Pancreas (tissue), 10 donors: ENCODE measurements at regions not wholly inside any gene's neighbourhood (a gene's known extent, or its start where the extent isn't known, plus 50 kb on each side); places are given as distances from the start of the nearest gene placed in this dataset.

Experiments
- ATAC-seq, 4 donors: fragments of 200-7000 bp; cut with Tn5 transposase; one replicate each; pipeline versions ENCODE4 v1.8.0 to v1.9.1; 2020; ENCODE audit warnings: mild to moderate bottlenecking in 4 of 4, moderate library complexity in 4 of 4
- DNase-seq, 6 donors: peaks; one replicate each; pipeline ENCODE4 v3.0.0-alpha.2; 2020
- FAIRE-seq: peaks from 2 replicates; lab custom pipeline; 2012; peaks lifted over from hg19 to GRCh38; lab: Jason Lieb, UNC
- H3K27ac ChIP-seq, 4 donors: fragments of 200-600 bp; sonication (generic); 1 replicate in 3 of 4; 2 replicates in 1 of 4; pipeline versions ENCODE4 v1.5.0 to v1.8.0; 2020
- H3K27me3 ChIP-seq, 4 donors: fragments of 200-600 bp; one replicate each; pipeline ENCODE4 v1.8.0; 2021
- H3K36me3 ChIP-seq, 3 donors: fragments of 200-600 bp; sonication (generic) in 1 of 3; one replicate each; pipeline versions ENCODE4 v1.5.0 to v1.8.0; 2020 to 2021
- H3K4me1 ChIP-seq, 3 donors: fragments of 200-600 bp; one replicate each; pipeline ENCODE4 v1.8.0; 2021
- H3K4me3 ChIP-seq, 4 donors: fragments of 200-600 bp; sonication (generic) in 2 of 4; one replicate each; pipeline versions ENCODE4 v1.5.0 to v1.8.0; 2020 to 2021
- H3K9me3 ChIP-seq, 4 donors: fragments of 200-600 bp; one replicate each; pipeline ENCODE4 v1.8.0; 2021
- WGBS, 2 donors: extraction: QIAGEN DNeasy Blood & Tissue Kit; methylation state at CpG; one replicate each; pipeline ENCODE4 v1.1.7; 2013; 5-methylcytosine and 5-hydroxymethylcytosine counted together
- intact Hi-C, 3 donors: fragments of 100-400 bp; cut with DNase I; formaldehyde crosslinking; loops; one replicate each; pipeline versions ENCODE4 v1.11.1 to v1.14.2; 2022
- TF ChIP-seq, protein P1 (sequence below), 4 donors: fragments of 200-600 bp; sonication (generic) in 3 of 4; IDR thresholded peaks; one replicate each; pipeline versions ENCODE4 v1.5.0 to v1.8.0; 2021; ENCODE audit warnings: antibody characterized with exemption in 4 of 4
- donor health status: healthy with polysubstance abuse.
- donor health status: DM: no; HTN: no; CAD: no; lungs with moderate emphysema.
- donor health status: DM: no; HTN: no; CAD: no.
- donor health status: control.
- donor health status: control.
- donor health status: Bipolar disorder and iron deficiency.
- donor health status: DM: yes; HTN: yes; CAD: no.
- donor health status: DM: no; HTN: no; CAD: no.
- donor health status: DM: no; HTN: no; CAD: no.
- donor health status: DM: yes; HTN: yes; CAD: no.

DNA sequence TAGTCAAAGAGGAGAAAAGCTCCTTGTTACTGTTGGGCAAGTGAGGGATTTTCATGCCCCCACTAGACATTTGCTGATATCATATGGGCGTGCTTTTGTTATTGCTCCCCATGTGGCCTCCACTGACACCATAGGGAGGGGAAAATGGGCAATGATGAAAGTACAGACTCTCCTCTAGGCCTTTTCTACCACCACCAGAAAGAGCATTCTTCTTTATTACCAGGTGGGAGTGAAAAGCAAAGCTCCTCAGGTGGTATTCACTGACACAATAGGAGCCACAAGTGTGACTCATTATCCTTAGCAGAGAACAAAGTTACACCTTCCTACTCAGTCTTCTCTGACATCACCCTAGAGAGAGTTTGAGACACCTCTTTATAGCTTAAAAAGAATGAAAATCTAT is 667.1 kb downstream of the LTN1 start:
- Histone ChIP-seq H3K27ac (no peak overlapping the region), H3K4me1 (no peaks in the 10 kb centered on the region), H3K4me3 (no peak overlapping the region), H3K9me3 (no peaks in the 10 kb centered on the region), H3K27me3 (no peaks in the 10 kb centered on the region), H3K36me3 (no peaks in the 10 kb centered on the region)
- intact Hi-C loops = no loop called here
- DNase-seq (no peak), FAIRE-seq (no peak), ATAC-seq (no peak)
- WGBS, 2 donors = 94 to 100% methylated on average over 1 of the region's 1 CpG
- TF ChIP-seq, protein P1, sequence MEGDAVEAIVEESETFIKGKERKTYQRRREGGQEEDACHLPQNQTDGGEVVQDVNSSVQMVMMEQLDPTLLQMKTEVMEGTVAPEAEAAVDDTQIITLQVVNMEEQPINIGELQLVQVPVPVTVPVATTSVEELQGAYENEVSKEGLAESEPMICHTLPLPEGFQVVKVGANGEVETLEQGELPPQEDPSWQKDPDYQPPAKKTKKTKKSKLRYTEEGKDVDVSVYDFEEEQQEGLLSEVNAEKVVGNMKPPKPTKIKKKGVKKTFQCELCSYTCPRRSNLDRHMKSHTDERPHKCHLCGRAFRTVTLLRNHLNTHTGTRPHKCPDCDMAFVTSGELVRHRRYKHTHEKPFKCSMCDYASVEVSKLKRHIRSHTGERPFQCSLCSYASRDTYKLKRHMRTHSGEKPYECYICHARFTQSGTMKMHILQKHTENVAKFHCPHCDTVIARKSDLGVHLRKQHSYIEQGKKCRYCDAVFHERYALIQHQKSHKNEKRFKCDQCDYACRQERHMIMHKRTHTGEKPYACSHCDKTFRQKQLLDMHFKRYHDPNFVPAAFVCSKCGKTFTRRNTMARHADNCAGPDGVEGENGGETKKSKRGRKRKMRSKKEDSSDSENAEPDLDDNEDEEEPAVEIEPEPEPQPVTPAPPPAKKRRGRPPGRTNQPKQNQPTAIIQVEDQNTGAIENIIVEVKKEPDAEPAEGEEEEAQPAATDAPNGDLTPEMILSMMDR (IDR thresholded peaks at IDR 0.05) = no peak

DNA sequence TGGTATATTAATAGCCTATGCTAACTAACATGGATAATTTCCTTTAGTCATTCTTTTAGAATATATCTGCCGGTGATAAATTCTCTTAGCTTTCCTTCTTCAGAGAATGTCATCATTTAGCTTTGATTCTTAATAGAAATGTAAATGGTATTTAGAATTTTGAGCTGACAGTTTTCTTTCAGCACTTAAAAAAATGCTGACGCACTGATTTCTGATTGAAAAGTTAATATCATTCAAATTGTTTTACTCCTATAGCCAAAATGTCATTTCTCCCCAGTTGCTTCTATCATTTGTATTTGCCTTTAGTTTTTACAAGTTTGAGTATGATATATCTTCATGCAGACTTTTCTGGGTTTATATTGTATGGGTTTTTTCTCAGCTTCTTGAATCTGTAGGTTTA is 668.0 kb downstream of the LTN1 start:
- ATAC-seq = no peak
- TF ChIP-seq, protein P1 (IDR thresholded peaks at IDR 0.05) = no peak
- Histone ChIP-seq H3K27me3 (no peaks in the 10 kb centered on the region), H3K36me3 (no peaks in the 10 kb centered on the region), H3K4me1 (no peaks in the 10 kb centered on the region), H3K9me3 (no peaks in the 10 kb centered on the region), H3K27ac (no peak overlapping the region), H3K4me3 (no peak overlapping the region)
- no peak for FAIRE-seq
- intact Hi-C loops = no loop called here
- no peak for DNase-seq
- WGBS, 2 donors = 95 to 96% methylated on average over 2 of the region's 2 CpGs

DNA sequence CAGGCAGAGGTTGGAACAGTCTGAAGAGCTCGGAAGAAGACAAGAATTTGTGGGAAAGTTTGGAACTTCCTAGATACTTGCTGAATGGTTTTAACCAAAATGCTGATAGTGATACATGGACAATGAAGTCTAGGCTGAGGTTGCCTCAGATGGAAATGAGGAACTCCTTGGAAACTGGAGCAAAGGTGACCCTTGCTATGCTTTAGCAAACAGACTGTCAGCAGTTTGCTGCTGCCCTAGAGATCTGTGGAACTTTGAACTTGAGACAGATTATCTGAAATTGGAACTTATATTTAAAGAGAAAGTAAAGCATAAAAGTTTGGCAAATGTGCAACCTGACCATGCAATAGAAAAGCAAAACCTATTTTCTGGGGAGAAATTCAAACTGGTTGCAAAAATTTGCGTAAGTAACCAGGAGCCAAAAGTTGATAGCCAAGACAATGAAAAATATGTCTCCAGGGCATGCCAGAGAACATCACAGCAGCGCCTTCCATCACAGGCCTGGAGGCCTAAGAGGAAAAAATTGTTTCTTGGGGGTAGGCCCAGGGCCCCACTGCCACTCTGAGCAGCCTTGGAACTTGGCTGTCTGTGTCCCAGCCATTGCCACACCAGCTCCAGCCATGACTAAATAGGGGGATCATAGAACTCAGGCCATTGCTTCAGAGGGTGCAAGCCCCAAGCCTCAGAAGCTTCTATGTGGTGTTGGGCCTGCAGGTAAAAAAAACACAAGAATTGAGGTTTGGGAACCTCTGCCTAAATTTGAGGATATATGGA is 675.3 kb downstream of the LTN1 start:
- FAIRE-seq (no peak), ATAC-seq (peak; percentile 50 to 90 (median 68)), DNase-seq (peak in 1 of 6 donors; percentile 29)
- WGBS, 2 donors = 74 to 75% methylated on average over 3 of the region's 3 CpGs
- Histone ChIP-seq H3K9me3 (no peaks in the 10 kb centered on the region), H3K27me3 (no peaks in the 10 kb centered on the region), H3K36me3 (no peaks in the 10 kb centered on the region), H3K27ac (peak overlapping the region in 2 of 4 donors; percentile 5 to 30), H3K4me1 (peaks cover 0 to 5% (median 3%) of the 10 kb centered on the region in 3 donors), H3K4me3 (no peak overlapping the region)
- TF ChIP-seq, protein P1 (IDR thresholded peaks at IDR 0.05) = no peak
- intact Hi-C loops = no loop called here

DNA sequence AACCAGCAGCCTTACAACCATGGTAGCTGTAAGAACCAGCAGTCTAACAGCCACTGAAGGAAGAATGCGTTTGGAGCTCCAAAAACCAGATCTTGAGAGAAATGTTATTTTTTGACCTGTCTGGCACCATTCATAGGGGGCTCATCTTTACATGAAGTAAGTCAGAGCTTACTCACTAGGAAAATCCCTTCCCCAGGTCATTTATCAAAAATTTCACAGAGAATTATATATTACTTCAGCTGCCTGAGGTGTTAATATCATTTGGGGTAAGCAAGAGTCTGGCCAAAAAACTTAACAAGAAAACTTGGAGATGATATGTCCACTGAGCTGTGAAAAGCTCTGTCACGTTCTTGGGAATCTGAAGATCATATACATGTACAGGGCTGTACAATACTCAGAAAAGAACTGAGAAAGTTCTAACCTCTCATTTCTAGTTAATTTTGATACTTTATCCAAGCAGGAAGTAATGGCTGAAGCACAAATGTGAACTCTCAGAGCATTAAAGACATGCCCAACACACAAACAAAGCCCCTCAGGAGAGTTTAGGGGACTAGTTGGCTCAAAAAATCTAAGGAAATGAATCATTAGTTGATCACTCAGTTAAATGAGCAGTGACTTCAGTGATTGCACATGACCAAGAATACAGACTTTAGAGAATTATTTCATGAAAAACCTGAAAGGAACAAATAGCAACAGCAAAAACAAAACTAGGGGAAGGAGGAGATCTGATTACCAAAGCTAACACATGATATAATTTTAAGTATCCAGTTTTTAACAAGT is 681.1 kb downstream of the LTN1 start:
- H3K9me3 ChIP-seq = no peaks in the 10 kb centered on the region
- H3K36me3 ChIP-seq = no peaks in the 10 kb centered on the region
- peaks cover 0 to 7% (median 0%) of the 10 kb centered on the region in 3 donors for H3K4me1 ChIP-seq
- H3K4me3 ChIP-seq = no peak overlapping the region
- DNase-seq = no peak
- intact Hi-C loops = no loop called here
- FAIRE-seq = no peak
- H3K27ac ChIP-seq = no peak overlapping the region
- no peaks in the 10 kb centered on the region for H3K27me3 ChIP-seq
- TF ChIP-seq, protein P1 (IDR thresholded peaks at IDR 0.05) = no peak
- 87 to 92% methylated on average over 2 of the region's 2 CpGs for WGBS, 2 donors
- ATAC-seq = no peak
